Activated CD8-positive, alpha-beta memory T cell treated with anti-CD3 and anti-CD28 coated beads for 1 hour (primary cell): ENCODE measurements at regions not wholly inside any gene's neighbourhood (a gene's known extent, or its start where the extent isn't known, plus 50 kb on each side); places are given as distances from the start of the nearest gene placed in this dataset.

ENCODE experiments used
- DNase-seq, 2 donors: peaks; one replicate each; pipeline ENCODE4 v3.0.0-alpha.2; 2020; ENCODE audit warnings: low read depth in 1 of 2; ENCODE audit errors: extremely low read depth in 1 of 2

DNA sequence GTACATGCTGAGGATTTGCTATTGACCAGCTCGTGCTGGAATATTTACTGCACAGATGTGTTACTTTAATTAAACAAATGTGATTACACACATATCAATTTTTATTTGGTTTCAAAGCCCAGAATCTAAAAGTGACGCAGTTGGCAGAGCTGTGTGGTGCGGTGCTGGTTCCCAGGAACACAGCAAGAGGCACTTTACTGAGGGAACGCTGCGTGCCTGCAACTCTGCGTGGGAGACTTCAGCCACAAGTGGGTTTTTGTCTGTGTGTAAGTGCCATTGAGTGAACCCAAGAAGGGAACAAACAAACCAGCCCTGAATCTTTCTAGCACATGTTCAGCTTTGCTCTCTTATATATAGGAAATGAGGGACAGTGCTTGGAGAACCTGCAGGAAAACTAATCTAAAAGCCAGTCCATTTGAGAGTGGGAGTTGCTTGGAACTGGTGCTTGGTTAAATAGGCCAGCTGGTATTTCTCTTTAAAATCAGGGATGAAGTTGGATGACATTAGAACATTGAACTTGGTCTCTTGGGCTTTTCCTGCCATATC, 196.6 kb upstream of the CELF4 start:
- DNase-seq: no peak

GRCh38 chr18:37754141-37754540, 188.5 kb upstream of the CELF4 start:
- DNase-seq: no peak

DNA sequence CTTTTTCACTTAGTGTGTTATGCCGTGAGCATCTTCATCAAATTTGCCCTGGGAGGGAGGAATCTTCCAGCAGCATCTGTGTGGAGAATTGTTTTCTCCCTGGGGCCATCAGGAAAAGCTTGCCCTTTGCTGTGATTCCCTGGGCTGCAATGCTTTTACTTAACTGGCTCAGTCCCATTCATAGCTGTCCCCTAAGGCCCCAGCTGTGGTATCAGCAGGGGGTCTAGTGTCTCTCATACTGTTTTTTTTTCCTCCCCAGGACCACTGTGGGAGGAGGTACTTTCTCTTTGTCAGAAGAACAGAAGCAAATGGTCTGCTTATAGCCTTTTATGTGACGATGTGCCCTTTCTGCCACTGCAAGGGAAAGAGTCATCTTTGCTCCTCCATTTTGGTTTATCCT, 176.8 kb upstream of the CELF4 start:
- DNase-seq: no peak

- no peak for DNase-seq
These were observed 175.5 kb upstream of the CELF4 start for GRCh38 chr18:37741032-37741623.

- DNase-seq: no peak
These were observed 168.8 kb upstream of the CELF4 start for GRCh38 chr18:37734406-37734805.

- no peak for DNase-seq
These were observed 164.1 kb upstream of the CELF4 start for GRCh38 chr18:37729716-37730115.

DNA sequence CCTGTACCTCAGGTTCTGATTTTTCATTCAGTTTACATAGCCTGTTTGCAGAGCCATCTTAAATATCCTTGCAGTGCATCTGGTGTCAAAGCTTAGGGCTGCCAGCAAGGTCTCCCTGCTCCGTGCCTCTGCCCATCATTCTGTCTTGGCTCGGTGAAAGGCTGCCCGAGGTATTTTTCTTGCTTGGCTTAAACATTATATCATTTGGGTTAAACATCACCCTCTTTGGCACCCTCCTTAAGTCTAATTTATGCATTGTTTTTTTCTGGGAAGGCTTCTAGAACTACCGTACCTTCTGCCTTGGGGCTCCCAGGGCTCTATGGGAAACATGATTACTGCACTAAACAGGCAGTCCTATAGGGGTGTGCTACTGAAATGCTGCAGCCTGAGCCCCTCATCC, 158.6 kb upstream of the CELF4 start:
- DNase-seq: no peak

GRCh38 chr18:37721544-37722522, 156.2 kb upstream of the CELF4 start:
- DNase-seq: no peak

- no peak for DNase-seq
These were observed 155.1 kb upstream of the CELF4 start for GRCh38 chr18:37720663-37721062.

- DNase-seq: no peak
These were observed 152.1 kb upstream of the CELF4 start for GRCh38 chr18:37717656-37718055.

- DNase-seq: no peak
These were observed 151.5 kb upstream of the CELF4 start for GRCh38 chr18:37717098-37717497.

DNA sequence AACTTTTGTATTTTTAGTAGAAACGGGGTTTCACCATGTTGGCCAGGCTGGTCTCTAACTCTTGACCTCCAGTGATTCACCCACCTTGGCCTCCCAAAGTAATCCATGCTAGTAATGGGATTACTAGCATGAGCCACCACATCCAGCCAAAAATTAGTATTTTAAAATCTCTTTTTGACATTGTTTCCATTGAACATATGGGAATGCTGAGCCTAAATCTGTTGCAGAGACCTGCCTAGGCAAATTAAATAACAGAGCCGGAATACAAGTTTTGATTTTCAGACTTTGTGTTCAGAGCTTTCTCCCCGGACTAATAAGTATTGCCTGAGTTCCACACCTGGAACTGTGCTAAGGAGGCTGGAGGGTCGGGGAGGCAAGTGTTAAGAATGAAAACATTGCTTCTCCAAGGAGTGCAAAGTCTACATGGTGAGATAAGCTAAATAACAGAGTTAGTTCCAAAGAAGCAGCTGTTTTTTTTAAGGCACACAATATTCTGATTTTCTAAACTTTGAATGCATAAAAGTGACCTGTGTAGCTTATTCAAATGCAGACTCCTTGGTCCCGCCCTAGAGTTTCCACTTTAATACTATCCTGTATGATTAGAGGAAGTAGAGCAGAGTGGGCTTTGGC, 150.6 kb upstream of the CELF4 start:
- DNase-seq: no peak

- DNase-seq: no peak
These were observed 149.1 kb upstream of the CELF4 start for GRCh38 chr18:37714691-37715090.

DNA sequence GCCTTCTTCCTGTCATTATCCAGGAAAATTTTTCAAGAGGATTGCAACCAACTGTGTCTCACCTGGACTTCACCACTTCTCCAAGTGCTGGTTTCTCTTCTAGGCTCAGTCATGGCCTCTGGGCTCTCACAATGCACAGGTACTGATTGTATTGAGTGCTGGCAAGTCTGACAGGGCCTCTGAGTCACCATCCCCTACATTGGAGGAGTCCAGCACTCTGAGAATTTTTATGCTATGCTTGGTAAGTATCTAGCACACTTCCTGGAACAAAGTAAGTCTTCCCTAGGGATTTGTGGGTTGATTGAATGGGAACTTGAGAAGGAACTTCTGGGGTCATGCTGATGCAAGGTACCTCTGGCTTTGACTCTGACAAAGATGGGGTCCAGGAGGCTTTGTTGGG, 147.2 kb upstream of the CELF4 start:
- DNase-seq: no peak

DNA sequence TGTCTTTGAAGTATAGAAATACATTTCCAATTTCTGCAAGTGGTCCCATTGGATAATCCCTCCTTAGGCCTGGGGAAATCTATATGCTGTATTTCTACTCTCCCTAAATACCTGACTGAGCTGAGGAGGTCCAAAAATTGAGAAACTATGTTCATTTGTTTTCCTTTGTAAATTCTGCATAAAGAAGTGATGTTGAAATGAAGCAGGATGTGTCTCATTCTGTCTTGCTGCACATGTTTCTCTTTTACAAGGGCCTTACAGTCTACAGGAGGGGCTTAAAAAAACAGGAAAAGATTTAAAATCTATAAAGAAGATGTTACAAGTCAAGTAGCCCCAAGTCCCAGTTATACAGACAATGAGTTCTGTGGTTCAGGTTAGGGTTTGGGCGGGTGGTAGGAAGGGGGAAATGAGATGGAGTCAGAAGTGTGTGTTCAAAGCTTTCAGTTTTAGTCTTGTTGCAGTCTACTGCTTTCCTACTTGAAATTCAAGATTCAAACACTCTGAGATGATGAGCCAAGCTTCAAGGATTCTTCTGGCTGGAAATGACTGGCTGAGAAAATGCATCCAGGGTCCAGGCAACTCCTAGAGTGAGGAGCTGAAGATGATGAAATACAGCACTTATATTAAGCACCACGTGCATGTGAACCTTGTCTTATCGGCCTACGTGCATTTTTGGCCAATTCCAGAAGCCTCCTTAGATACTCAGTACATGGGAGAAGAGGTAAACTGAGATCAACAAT, 146.3 kb upstream of the CELF4 start:
- no peak for DNase-seq

GRCh38 chr18:37710726-37711125, 145.1 kb upstream of the CELF4 start:
- no peak for DNase-seq

DNA sequence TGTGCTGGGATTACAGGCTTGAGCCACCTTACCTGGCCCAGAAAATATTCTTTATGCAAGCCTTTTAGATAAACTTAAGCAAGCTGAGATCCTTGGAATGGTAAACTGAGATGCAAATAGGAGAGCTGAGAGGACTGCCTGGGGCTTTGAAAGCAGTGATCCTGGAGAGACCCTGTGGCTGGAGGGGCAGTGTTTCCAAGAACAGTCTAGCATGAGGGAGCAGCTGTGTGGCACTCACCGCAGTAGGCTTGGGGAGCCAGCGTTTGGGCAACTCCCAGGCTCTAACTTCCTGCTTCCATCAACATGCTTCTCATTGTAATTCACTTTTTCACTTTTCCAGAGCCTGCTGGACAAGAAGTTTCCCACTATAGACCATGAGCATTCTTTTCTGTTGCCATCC, 144.1 kb upstream of the CELF4 start:
- DNase-seq: no peak

GRCh38 chr18:37705016-37705415, 139.4 kb upstream of the CELF4 start:
- DNase-seq: no peak

- DNase-seq: no peak
These were observed 137.2 kb upstream of the CELF4 start for GRCh38 chr18:37702841-37703240.

DNA sequence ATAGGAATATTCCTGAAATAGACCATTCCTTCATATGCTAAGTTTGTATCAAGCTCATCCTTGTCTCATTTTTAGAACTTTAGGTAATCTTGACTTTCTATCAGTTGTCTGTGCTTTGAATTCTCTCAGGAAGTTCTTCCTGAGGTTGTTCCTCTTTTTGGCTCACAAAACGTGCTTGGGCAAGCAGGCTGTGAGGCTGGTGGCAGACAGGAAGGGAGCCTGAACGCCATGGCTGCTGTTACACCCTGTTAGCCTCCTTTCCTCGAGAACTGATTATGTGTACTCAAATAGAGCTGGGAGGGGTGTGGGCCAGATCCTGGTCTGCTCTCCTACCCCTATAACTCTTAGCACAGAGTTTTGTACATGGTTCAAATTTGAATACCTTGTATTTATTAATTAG, 136.4 kb upstream of the CELF4 start:
- DNase-seq: no peak

GRCh38 chr18:37698508-37699040, 133.0 kb upstream of the CELF4 start:
- DNase-seq: no peak
